GDM1 (cell line): ENCODE measurements at regions not wholly inside any gene's neighbourhood (a gene's known extent, or its start where the extent isn't known, plus 50 kb on each side); places are given as distances from the start of the nearest gene placed in this dataset.
"Not testable (repeated sequence)": the region's sequence is repeated elsewhere in the genome, so short reads cannot be mapped to it uniquely, and the experiment has no call there.

ENCODE experiments used
- DNase-seq: peaks from one replicate; lab custom pipeline; 2025; lab: John Stamatoyannopoulos, UW

GRCh38 chr16:54985156-54985555, 54.5 kb downstream of the IRX5 start:
- no peak for DNase-seq

DNA sequence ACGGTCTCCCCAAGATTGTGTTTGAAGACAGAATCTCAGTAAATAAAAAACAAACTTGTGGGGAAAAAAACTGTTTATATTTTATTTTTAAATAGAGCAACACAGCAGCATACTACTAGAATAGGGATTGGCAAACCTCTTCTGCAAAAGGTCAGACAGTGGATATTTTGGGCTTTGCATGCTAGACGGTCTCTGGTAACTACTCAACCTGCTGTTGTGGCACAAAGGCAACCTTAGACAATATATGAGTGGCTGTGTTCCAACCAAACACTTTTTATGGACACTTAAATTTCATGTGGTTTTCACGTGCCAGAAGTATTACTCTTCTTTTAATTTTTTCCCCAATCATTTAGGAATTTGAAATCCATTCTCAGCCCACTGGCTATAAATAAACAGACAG, 55.0 kb downstream of the IRX5 start:
- DNase-seq: no peak

DNA sequence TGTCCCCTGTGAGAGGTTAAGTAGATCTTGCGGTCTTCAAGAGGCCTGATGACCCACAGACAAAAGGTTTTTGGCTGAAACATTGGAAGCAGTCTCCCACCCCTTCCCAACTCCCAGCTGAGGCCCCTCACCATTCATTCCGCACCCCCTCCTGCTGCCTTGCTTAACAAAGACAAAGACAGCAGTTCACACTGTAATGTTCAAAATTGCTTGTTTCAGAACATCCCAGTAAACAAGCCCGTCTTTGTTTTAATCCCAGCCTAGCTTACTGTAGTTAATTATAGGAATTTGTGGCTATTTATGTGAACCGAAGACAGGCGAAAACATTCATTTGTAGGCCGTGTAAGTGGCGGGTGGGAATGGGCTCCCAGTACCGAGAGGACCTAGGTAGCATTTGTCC, 55.7 kb downstream of the IRX5 start:
- no peak for DNase-seq

DNA sequence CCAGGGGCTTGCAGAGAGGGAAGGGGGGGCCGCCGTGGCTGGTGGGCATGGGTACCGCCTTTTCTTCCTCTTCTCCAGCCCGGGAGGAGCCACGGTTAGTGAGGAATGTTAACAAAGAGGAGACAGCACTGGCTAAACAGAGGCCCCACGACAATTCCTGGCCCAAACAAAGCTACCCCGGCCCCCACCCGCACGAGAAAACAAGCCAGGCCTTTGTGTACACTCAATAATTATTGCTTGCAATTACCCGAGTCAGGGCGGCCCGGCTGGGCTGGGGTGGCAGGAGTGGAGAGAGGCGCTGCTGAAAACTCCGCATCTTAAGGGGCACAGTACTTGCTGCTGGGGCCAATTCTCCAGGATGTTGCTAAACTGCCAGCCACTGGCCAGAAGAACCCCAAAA, 56.4 kb downstream of the IRX5 start:
- no peak for DNase-seq

GRCh38 chr16:54991525-54991924, 60.9 kb downstream of the IRX5 start:
- no peak for DNase-seq

DNA sequence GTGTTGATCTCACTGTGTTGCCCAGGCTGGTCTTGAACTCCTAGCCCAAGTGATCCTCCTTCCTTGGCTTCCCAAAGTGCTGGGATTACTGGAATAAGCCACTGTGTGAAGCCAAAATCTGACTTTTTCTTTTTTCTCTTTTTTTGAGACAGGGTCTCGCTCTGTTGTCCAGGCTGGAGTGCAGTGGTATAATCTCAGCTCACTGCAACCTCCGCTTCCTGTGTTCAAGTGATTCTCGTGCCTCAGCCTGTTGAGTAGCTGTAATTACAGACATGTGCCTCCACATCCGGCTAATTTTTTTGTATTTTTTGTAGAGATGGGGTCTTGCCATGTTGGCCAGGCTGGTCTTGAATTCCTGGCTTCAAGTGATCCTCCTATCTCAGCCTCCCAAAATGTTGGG, 61.3 kb downstream of the IRX5 start:
- DNase-seq: not testable (repeated sequence)

DNA sequence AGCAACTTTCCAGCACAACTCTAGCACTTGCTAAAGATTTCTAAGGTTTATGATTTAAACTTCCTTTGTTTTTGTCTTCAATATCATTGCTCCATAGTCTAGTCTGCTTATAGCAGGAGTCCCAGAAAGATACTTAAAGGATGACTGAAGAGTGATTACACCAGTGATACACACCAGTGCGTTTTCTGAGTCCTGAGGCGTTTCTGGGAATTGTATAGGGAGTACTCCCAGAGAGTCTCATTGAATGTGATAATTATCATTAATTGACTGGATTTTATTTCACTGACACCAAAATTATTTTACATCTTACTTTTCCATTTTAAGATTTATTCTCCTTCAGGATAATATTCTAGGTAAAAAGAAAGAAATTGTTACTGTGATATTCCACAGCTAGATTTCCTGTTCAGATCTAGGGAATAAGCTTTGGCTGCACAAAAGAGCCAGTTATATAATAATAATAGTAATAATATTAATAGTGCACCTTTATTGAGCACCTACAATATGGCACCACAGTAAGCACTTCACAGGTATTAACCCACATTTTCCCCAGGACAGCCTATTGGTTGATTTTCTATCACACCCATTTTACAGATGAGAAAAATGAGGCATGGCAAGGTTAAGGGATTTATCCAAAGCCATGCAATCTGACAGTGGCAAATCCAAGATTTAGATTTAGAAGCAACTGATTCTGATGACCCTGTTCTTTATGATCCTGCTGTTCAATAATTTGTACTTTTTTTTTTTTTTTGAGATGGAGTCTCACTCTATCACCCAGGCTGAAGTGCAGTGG, 62.6 kb downstream of the IRX5 start:
- DNase-seq: no peak

- DNase-seq: no peak
Observed at GRCh38 chr16:54996186-54996585, 65.5 kb downstream of the IRX5 start.

- DNase-seq: no peak
Observed at GRCh38 chr16:54998834-54999233, 68.2 kb downstream of the IRX5 start.

- no peak for DNase-seq
Observed at GRCh38 chr16:54999481-54999880, 68.8 kb downstream of the IRX5 start.

- no peak for DNase-seq
Observed at GRCh38 chr16:55000595-55000994, 69.9 kb downstream of the IRX5 start.

DNA sequence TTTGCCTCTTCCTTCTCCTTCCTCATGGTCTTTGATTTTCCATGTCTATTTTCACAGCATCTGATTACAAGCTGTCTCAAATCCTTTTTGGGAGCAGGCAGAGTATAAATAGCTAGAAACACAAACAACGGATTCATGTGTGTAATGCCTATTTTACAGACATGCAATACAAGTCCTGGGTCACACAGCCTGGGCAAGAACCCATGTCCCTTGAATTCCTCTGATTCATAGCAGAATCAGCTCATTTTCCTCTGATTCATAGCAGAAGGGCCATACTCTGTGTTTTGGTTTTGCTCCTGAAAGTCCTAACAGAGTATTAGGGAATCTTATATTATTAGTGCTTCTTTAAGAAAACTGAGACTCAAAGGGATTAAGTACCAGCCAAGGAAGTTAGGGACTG, 71.3 kb downstream of the IRX5 start:
- DNase-seq: no peak

DNA sequence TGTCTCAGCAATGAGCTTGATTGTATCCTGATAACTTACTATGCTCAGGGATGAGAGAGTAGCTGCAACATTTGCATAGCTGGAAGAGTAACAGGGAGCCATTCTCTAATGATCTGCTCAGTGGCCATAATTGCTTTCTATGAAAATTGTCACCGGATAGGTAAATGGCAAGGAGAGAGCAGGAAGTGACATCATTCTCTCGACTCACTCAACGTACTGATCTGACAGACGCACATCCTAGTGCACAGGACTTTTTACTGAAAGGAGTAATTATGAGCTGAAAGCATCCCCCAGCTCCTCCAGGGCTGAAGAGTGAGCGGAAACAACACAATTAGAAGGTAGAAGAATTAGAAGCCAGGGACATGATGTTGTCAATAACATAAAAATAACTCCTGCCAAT, 71.8 kb downstream of the IRX5 start:
- no peak for DNase-seq

DNA sequence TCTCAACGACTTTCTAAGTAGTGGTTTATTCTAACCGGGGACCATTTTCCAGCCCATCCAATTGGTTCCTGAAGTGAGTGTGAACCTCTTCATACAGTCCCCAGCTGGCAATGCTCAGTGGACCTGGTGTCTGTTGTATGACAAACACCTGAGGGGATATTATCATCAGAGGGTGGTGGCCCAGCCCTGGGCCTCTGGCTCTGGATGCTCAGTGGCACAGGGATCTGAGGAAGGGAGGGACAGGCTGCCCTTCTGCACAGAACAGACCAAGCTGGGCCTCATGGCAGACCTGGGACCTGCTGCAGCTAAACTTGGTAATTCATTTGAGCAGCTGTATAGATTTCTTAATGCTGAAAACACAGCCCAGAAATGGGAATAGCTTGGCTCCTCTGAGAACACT, 72.6 kb downstream of the IRX5 start:
- no peak for DNase-seq

GRCh38 chr16:55003916-55004315, 73.3 kb downstream of the IRX5 start:
- DNase-seq: no peak

DNA sequence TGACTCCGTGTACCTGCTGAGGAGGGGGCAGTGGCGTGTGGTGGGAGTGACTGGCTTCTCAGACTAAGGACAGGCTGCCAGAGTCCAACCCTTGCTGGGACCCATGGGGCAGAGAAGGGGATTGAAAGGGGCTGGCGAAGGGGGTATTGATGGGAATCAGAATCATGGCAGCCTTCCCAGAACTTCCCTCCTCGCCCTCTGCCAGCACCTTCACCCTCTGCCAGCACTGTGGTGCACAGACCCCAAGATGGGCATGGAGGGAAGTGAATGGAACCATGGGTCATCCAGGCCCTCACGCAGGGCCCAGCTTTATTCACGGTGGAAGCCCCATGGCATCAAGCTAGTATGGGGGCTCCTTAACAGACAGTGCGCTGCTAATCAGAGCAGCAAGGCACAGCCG, 76.8 kb downstream of the IRX5 start:
- no peak for DNase-seq

GRCh38 chr16:55008836-55009510, 78.3 kb downstream of the IRX5 start:
- no peak for DNase-seq

- no peak for DNase-seq
Observed at GRCh38 chr16:55009581-55009980, 78.9 kb downstream of the IRX5 start.

DNA sequence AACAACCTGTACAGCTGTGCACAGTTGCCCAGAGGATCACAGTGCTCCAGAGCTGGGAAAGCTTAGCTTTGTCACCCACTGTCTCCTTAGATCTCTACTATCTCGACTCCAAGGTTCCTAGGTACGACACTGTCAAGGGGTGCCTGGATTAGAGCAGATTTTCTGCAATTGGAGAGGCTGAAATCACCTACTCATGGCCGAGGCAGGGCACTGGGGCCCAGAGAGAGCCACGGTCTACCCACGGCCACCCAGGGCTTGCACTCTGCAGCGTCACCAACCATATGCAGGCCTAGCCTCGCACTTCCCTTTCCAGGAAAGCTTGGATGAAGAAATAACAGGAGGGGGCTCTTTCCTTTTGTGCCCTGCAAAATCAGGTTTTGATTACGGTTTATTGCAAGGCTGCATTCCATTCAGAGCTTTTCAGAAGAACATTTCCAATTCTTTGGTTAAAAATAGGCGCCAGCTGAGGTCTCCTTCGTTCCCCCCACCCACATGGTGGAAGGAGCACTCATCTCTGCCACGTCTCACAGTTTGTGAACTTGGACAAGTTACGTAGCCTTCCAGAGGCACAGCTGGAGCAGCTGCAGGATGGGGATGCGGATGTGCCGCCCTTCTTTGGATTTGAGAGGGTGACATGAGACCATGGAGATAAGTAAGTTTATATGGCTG, 80.0 kb downstream of the IRX5 start:
- no peak for DNase-seq

DNA sequence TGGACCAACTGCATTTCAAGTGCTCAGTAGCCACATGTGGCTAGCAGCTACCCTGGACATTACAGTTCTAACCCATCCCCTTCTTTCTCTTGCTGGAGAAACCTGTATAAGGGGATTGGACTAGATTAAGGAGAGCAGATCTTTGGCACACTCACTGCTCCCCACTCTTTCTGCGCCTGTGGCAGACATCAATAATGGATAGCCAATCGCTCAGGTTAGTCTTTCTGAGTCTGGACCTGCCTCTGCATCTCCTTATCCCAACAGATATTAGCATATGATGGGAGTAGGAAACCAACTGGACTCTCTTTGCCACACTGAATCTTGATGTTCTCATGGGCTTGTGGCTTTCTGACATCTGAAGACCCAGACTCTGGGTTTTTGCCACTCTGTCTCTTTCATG, 81.7 kb downstream of the IRX5 start:
- no peak for DNase-seq

DNA sequence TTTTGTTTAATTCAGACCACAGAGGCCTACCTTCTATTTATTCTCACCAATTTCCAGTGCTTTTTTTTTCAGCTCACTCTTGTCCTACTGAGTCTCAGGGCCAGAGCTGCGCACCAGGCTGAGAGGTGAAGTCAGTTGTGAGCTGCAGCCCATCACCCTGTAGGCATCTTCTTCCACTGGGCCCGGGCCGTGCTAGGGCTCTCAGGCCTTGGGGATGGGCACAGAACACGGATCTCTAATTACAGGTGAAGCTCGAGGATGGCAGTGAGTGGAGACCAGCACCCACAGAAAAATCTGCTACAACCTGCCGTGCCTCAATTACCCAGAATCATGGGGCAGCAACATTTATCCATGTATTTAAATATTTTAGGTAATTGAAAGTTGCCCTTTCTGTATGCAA, 82.1 kb downstream of the IRX5 start:
- DNase-seq: no peak

- no peak for DNase-seq
Observed at GRCh38 chr16:55014022-55014421, 83.4 kb downstream of the IRX5 start.

DNA sequence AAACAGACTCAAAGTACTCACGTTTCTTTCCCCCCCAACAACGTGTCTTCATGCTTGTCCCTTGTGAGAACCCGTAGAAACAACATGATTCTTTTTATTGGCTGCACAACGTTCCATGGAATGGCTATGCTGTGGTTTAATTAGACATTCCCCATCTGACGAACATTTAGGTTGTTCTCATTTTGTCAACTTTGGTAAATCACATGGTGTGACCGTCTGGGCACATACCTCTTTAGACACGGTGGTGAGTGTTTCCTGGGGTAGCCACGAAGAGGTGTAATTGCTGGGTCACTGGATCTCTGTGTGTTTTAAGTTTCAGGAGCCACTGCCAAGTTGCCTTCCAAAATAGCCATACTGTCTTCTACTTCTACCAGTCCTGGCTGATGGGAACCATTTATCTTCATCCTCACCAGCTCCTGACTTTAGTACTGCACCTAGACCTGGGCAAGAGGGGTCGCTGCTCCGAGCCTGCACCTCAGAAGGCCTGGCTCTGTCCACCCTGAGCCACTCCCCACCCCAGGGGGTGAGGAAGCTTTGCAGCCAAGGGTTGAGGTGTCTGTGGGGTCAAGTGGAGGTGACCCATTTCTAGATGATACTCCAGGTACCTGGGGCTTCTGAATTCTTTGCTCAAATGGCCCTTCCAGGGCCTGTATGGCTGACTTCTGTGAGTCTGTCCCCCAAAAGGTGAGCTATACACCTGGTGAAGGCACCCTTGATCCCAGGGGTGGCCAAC, 84.7 kb downstream of the IRX5 start:
- DNase-seq: no peak
